ENCODE measurements at regions not wholly inside any gene's neighbourhood (a gene's known extent, or its start where the extent isn't known, plus 50 kb on each side); places are given as distances from the start of the nearest gene placed in this dataset.

- no peak for TF ChIP-seq TAF1 (IDR thresholded peaks at IDR 0.05; ENCODE audit: borderline replicate concordance, insufficient read depth, low read length)
- no peak for TF ChIP-seq POLR2AphosphoS5 (IDR thresholded peaks at IDR 0.05; ENCODE audit: low read depth, low read length)
- TF ChIP-seq, protein P1, sequence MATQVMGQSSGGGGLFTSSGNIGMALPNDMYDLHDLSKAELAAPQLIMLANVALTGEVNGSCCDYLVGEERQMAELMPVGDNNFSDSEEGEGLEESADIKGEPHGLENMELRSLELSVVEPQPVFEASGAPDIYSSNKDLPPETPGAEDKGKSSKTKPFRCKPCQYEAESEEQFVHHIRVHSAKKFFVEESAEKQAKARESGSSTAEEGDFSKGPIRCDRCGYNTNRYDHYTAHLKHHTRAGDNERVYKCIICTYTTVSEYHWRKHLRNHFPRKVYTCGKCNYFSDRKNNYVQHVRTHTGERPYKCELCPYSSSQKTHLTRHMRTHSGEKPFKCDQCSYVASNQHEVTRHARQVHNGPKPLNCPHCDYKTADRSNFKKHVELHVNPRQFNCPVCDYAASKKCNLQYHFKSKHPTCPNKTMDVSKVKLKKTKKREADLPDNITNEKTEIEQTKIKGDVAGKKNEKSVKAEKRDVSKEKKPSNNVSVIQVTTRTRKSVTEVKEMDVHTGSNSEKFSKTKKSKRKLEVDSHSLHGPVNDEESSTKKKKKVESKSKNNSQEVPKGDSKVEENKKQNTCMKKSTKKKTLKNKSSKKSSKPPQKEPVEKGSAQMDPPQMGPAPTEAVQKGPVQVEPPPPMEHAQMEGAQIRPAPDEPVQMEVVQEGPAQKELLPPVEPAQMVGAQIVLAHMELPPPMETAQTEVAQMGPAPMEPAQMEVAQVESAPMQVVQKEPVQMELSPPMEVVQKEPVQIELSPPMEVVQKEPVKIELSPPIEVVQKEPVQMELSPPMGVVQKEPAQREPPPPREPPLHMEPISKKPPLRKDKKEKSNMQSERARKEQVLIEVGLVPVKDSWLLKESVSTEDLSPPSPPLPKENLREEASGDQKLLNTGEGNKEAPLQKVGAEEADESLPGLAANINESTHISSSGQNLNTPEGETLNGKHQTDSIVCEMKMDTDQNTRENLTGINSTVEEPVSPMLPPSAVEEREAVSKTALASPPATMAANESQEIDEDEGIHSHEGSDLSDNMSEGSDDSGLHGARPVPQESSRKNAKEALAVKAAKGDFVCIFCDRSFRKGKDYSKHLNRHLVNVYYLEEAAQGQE (IDR thresholded peaks at IDR 0.05; ENCODE audit: insufficient read depth in 1 of 2, low read depth in 2 of 2, low read length in 2 of 2): no peak
Measured at GRCh38 chr5:124659798-124660197, 86.6 kb downstream of the ZNF608 start.
